ENCODE measurements at regions not wholly inside any gene's neighbourhood (a gene's known extent, or its start where the extent isn't known, plus 50 kb on each side); places are given as distances from the start of the nearest gene placed in this dataset.

- TF ChIP-seq EZH2 (IDR thresholded peaks at IDR 0.05) (no peak), POLR2AphosphoS5 (IDR thresholded peaks at IDR 0.05; ENCODE audit: borderline replicate concordance, low read depth, low read length) (no peak), FOXP2 (optimal IDR thresholded peaks at IDR 0.05; ENCODE audit: control extremely low read depth, extremely low read length, insufficient read depth) (no peak)
Observed at GRCh38 chr7:91514591-91514990, 250.4 kb downstream of the FZD1 start.

Measured in SK-N-MC (cell line).